HG03457 (cell line): ENCODE measurements at regions not wholly inside any gene's neighbourhood (a gene's known extent, or its start where the extent isn't known, plus 50 kb on each side); places are given as distances from the start of the nearest gene placed in this dataset.

Experiments
- ATAC-seq: cut with Tn5 transposase; IDR thresholded peaks from one replicate; pipeline ENCODE4 v1.9.1; 2021; ENCODE audit warnings: moderate number of reproducible peaks; ENCODE audit not compliant: unreplicated experiment

DNA sequence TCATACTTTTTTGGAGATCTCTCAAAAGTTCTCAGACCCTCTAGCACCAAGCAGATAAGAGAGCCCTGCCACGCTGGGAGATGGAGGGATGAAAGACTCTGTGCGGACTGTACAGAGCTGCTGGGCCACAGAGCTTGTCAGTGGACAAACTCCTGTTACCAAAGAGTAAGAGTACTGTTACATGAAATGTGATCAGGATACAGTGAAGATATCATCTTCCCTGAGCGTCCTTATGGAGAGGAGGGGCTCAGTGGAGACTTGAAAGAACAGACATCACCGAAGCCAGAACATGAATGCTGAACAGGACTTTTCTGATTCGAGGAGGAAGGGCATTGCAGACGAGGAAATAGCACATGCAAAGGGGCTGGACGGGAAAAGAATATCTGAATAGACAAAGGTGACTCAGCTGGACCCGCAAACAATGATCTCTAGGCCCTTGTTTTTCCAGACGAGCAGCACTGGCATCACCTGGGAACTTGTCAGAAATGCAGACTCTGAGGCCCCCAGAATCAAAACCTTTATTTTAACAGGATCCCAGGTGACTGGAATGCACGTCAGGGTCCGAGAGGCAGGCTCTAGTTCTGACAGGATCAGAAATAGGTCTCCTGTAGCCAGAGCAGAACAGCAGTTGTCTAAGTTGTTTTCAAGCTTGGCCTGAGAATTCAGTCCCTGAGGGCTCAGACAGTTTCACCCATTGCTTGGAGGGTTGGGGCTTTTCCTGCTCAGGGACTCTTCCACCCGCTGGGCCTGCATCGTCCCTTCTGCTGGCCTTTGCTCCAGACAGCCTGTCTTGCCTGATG is 277.9 kb downstream of the RPLP1 start:
- ATAC-seq: no peak

DNA sequence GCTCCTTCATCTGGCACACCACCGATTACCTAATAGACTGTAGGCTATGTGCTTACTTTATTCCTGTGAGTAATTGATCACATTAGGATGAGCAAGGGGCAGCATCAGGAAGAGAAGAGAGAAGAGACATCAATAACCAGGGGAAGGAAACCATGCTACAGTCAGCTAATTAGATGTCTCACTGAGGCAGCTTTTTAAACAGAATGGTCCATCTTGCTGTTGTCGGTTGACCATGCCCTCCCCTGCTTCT is 278.4 kb downstream of the RPLP1 start:
- no peak for ATAC-seq

DNA sequence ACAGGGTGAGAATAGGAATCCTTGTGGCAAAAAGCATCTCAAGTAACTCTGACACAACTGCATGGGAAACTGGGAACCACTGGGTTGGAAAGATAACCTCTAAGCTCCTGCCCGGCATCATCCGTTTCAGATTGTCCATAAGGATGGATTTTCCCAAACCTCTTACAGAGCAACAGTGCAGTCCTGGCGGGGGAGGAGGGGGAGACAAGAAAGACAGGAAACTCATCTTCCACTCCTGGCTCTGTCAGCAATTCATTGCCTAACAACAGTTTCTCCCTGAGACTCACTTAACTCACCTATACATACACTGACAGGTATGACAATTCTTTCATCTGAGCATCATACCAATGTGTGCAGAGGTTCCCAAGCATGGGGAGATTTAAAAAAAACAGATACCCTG is 279.0 kb downstream of the RPLP1 start:
- ATAC-seq: no peak

DNA sequence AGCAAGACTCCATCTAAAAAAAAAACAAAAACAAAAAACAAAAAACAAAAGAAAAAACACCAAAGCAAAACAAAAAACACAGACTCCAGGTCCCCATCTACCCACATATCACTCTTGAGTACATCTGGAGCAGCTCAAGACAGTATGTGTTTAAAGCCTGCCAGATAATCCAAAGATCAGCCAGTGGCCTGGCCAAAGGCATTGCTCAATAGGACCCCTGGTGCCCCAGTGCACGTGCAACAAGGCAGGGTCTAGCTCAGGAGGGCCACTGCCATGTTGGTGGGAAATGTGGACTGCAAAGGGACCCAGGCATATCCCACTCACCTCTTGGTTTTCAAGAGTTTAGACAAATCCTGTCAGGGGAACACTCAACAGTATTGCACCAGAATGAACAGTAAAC is 279.5 kb downstream of the RPLP1 start:
- ATAC-seq: no peak

DNA sequence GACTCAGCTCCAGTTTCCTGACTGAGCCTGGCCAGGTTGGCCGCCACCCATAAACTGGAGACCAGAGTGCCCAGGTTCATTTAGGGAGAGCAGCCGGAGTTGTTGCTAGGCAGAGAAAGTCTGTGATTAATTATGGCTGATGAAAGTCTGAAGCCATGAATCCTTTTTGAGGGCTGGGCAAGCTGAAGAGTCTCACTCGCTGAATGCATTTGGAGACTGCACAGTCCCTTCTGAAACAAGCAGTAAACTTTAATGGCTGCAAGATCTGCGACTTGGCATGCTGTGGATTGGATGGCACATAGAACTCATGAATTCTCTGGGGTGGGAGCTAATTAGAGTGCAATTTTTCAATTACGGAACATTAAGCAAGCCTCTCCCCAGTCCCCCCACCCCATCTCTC is 282.1 kb downstream of the RPLP1 start:
- ATAC-seq: no peak

DNA sequence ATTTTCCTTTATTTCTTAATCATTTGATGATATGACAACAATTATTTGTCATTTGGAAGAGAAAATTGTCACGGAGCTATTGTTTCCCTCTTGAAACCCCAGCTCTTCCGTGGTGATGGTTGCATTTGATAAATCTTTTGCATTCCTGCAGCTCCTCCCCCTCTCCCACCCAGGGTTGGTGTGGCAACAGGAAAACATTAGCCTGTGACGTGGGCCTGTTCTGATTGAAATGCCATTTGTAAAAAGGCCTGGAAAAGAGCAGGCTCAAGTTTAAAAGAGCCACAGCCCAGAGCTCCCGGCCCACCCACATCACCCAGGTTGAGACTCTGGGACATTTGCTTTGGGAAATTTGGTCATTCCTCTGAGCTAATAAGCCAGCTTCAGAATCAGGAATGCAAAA is 282.5 kb downstream of the RPLP1 start:
- ATAC-seq: no peak

DNA sequence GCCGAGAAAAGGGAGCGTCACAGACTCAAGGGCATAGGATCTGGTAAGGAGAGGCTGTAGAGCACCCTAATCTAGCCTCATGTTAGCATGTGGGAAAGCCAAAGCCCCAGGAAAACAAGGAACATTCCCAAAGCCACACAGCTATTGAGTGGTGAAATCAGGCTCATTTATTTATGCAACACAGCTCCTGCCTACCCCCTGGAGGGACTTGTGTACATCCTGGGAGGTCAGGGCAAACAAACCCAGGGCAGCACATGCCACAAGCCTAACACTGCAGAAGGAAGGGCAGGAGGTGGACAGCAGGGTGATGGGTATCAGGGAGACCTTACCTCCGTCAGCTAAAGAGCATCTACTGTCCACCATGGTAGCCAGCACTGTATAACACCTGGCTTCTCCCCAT is 283.5 kb downstream of the RPLP1 start:
- no peak for ATAC-seq

DNA sequence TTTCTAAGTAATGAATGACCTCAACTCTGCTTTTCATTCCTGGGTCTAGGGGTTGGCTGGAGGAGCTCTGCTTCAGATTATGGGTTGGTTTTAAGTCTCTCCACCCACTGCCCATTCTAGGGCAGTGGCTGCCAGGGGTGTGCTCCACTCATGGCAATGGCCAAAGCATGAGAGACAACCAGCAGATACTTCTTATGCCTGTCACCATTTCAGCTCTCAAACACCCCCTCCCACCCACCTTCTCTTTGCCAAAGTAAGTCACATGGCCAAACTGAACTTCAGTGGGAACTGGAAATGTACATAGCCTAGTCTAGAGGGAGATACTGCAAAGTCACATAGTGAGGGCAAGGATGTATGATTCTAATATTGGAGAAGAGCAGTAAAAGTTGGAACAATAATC is 285.3 kb downstream of the RPLP1 start:
- no peak for ATAC-seq

DNA sequence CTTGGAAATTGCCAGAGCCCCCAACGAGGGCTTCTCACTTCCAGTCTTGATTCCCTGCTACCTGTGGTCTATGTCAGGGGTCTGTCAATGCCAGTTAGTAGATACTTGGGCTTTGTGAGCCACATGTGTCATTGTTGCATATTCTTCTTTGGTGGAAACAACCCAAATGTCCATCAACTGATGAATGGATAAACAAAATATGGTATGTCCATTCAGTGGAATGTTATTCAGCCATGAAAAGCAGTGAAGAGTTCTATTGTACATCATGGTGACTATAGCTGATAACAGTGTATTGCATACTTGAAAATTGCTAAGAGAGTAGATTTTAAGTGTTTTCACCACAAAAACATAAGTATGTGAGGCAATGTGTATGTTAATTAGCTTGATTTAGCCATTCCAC is 288.1 kb downstream of the RPLP1 start:
- no peak for ATAC-seq

DNA sequence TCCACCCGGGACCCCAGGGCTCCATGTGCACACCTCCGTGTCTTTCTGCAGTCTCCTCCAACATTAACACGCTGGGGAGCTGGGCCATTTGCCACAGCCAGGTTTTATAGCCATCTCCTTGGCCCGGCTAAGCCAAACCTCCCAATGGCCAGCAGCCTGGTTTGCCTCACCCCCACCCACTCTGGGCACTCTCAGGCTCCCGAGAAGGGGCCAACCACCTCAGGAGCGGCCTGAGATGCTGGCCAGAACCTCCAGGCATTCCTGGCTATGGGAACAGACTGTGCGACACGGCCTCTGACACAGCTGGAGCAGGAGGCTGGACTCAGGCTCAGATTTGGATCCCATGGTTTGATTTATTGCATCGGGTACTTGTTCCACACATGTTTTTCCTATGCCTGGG is 289.7 kb downstream of the RPLP1 start:
- ATAC-seq: no peak

DNA sequence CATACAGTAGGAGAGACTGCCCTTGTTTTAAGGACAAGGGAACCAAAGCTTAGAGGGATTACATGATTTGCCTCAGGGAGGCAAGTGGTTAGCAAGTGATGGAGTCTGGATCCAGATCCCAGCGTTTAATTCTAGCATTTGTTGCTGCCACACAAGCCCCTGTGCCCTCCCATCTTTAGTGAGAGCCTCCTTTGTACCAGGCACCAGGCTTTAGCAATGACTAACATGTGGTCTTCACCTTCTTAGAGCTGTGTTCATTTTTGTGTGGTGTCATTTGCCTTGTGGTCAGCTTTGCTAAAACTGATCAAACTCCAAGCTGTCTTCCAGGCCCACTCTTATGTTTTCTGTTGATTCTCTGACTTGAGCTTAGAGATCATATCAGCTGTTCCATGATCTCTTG is 290.5 kb downstream of the RPLP1 start:
- ATAC-seq: no peak

DNA sequence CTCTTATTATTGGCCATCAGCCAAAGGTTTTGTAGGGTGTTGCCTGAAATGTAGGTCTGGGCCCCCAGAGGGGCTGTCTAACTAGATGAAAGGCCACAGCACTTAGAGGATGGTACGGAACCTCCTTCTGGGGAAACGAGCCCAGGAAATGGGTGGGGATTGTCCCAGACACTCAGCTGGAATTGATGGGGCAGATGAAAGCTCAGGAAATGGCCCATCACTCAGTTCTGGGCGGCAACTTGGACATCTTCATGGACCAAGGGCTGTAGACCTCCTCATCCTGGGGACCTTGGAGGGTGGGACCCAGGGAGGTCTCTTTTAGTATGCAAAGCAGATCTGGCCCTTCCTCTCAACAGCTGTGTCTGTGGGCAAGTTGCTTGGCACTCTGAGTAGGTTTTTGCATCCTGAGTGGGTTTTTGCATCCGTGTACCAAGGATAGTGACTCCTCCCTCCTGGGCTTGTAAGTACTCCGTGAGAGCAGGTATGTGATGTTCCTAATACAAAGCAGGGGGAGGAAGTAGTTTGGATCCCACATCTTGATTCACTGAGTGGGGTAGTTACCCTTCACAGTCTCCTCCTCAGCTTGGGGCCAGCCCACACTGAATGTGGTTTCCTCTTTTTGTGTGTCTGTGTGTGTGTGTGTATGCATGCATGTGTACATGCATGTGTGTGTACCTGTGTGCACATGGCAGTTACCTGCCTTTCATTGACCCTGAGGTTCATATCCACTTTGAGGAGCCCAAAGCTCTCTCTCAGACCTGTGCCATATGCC is 292.0 kb downstream of the RPLP1 start:
- no peak for ATAC-seq

DNA sequence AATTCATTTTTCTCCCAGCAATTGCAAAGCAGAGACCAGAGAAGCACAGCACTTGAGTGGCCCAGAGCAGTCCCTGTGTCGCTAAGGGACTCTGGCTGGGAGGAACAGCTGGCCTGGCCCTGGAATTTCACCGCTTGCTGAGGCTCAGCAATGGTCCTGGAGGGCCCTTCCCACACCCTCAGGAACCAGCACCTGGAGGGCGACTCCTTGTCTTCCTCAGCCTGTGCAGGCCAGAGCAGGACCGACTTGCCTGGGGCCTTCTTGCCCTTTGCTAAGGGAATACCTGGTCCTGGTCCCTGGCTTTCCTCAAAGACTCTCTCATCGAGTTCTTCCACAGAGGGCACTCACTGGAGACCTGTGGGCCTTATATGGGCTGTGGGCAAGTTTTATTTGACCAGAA is 294.6 kb downstream of the RPLP1 start:
- ATAC-seq: no peak

DNA sequence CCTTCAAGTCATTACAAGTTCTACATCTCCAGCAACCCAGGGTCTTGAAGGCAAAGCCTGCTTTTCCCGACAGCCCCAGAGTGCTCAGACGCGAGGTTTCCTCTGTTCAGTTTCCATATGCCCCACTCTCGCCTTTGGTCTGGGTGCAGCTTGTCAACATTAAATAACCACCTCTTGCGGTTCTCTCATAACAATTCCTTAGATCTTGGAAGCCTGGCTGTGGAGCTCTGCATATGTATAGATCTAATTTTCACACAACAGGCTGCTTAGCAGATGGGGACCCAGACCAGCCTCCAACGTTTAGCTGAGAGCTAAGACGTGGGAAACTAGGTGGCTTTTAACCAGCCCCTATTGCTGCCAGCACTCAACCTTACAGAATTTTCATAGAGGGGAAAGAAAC is 295.5 kb downstream of the RPLP1 start:
- ATAC-seq: no peak

DNA sequence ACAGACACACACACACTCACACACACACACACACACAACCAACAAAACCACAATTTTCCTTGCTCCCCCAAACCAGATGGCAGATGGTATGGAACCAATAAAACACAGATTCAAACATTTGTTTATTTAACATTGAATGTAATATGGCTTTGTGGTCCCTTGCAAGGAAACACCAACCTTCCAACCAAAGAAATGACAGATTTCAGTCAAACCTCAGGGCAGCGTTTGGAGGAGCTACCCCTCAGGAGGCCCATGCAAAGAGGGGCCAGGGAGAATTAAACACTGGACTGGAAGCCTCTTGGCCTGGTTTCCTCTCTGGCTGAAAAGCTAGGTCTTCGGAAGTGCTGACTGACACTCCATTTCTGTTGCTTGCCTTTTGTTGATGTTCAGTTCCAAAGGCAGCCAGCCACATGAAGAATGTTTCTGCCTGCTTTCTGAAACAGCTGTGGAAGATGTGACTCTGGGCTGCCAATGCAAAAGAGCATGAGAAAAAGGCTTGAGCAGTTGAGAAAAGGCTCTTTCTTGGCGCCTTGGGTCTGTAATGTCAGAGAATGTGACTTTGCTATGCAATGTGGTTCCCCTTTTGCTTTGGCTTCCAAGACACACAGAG is 296.1 kb downstream of the RPLP1 start:
- ATAC-seq: no peak

DNA sequence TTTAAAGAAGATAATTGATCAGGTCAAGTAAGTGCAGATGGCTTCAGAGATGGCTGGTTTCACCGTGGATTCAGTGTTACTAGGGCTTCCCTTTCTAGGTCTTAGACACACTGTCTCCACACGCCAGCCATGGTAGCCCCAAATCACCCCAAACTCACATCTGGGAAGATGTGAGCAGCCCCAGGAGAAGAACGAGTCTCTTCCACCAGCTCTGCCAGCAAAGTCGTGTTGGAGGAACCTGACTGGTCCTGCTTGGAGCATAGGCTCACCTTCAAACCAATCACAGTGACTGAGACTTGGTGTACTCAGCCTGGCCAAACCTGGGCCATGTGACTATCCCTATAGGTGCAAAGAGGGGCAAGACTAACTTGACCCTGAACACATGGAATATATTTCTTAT is 296.7 kb downstream of the RPLP1 start:
- ATAC-seq: no peak

DNA sequence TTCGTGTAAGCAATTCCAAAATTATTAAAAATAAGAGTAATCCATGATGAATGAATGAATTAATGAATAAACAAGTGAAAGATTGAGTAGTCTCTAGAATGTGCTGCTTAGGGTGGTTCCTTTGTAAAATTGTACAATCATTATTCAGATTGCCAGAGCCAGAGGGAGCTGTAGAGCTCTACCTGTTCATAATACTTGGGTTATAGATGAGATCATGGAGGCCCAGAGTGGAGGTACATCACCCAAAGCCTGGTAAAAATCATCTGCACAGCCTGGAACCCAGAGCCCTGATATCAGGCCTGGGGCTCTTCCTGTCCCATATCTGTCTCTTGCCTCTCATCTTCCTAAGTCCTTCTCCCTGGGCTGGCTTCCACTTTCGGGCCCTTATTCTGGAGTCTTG is 297.2 kb downstream of the RPLP1 start:
- no peak for ATAC-seq

DNA sequence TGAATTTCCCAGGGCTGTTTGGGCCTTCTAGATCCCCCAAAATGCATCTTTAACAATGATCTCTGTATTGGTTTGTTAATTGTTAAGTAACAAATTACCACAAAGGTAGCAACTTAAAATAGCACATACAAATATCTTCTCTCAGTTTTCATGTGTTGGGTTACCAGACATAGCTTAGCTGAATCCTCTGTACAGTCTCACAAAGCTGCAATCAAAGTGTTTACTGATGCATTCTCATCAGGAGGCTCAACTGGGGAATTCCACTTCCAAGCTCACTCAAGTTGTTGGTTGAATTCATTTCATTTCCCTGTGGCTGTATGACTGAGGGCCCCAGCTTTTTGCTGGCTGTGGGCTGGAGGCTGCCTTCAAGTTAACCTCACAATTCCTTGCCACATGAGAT is 297.6 kb downstream of the RPLP1 start:
- no peak for ATAC-seq

DNA sequence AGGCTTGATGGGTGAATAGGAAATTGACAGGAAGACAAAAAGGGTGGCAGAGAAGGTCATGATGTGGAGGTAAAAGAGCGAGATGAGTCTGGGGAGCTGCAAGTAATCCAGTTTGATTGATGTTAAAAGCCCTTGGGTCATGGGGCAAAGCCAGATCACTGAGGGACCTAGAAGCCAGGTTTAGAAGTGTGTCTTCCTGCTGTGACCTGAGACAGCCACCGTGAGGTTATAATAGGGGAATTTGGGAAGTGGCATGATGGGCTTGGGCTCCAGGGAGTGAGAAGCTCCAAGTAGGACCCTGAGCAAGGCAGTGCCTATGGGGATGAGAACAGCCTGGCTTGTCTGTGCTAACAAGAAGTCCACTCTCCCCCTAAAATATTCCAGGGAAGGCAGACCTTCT is 298.5 kb downstream of the RPLP1 start:
- ATAC-seq: no peak

DNA sequence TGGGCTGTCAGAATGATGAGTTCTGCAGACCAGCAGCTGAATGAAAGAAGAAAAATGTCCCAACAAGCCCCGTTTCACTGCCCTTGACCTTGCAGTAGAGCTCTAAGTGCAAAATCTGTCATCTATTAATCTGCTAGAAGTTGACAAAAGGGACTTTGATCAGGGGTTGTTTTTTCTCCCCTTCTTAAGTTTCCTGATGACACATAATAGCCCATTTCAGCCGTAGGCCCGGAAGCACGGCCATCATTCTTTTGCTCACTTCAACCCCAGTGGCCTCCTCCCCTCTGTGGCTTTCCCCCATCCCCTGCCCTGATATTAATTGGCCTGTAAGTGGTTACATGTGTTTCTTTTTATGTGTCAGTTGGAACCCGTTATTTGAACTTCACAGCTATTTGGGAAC is 298.9 kb downstream of the RPLP1 start:
- ATAC-seq: no peak

DNA sequence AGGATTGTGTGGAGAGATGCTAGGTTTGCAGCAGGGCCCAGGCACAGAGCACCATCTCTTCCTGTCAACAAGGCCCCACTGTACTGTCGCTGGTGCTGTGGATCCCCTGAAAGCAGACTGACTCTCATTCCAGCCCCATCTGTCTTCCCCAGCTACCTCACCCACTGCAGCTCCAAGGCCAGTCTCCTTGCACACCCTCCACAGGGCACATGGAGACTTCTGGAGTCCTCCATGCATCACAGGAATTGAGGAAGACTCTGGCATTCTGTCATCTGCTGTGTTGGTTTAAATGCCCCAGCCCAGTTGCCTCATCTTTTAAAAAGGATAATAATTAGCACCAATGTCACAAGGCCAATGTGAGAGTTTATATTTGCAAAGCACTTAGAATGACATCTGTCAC is 301.2 kb downstream of the RPLP1 start:
- no peak for ATAC-seq

DNA sequence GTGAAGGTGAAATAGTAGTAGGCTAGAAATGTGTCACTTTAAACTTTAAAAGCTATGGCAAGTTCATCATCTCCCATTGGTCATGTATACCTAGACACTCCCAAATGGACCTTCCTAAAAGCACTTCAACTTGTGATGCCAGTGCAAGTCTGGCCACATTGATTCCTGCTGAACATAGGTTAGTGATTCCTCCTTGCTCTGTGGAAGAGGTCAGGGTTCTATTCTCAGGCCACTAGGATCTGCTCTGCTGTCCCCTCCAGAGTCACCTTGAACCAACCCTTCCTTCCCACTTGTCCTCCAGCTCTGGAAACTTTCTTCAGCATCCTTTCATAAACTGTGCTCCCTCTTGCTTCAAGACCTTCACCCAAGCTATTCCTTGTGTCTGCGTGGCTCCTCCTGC is 301.7 kb downstream of the RPLP1 start:
- ATAC-seq: no peak
